H1 (cell line): ENCODE measurements at regions not wholly inside any gene's neighbourhood (a gene's known extent, or its start where the extent isn't known, plus 50 kb on each side); places are given as distances from the start of the nearest gene placed in this dataset.

ENCODE experiments used
- HDAC2 ChIP-seq, 2 experiments: fragments of 300-600 bp in 1 of 2; sonication (generic) in 1 of 2; IDR thresholded peaks; 2 replicates each; pipeline ENCODE4 v1.6.1; 2011 to 2012; ENCODE audit warnings: low read depth in 2 of 2, low read length in 2 of 2, mild to moderate bottlenecking in 2 of 2, moderate library complexity in 2 of 2, borderline replicate concordance in 1 of 2, inconsistent platforms in 1 of 2
- TF ChIP-seq, protein P1 (sequence below): fragments of 300-600 bp; sonication (generic); IDR thresholded peaks from 2 replicates; pipeline ENCODE4 v1.7.1; 2012; ENCODE audit warnings: low read length, moderate library complexity, mild to moderate bottlenecking, inconsistent platforms; ENCODE audit not compliant: insufficient replicate concordance

- TF ChIP-seq, protein P1, sequence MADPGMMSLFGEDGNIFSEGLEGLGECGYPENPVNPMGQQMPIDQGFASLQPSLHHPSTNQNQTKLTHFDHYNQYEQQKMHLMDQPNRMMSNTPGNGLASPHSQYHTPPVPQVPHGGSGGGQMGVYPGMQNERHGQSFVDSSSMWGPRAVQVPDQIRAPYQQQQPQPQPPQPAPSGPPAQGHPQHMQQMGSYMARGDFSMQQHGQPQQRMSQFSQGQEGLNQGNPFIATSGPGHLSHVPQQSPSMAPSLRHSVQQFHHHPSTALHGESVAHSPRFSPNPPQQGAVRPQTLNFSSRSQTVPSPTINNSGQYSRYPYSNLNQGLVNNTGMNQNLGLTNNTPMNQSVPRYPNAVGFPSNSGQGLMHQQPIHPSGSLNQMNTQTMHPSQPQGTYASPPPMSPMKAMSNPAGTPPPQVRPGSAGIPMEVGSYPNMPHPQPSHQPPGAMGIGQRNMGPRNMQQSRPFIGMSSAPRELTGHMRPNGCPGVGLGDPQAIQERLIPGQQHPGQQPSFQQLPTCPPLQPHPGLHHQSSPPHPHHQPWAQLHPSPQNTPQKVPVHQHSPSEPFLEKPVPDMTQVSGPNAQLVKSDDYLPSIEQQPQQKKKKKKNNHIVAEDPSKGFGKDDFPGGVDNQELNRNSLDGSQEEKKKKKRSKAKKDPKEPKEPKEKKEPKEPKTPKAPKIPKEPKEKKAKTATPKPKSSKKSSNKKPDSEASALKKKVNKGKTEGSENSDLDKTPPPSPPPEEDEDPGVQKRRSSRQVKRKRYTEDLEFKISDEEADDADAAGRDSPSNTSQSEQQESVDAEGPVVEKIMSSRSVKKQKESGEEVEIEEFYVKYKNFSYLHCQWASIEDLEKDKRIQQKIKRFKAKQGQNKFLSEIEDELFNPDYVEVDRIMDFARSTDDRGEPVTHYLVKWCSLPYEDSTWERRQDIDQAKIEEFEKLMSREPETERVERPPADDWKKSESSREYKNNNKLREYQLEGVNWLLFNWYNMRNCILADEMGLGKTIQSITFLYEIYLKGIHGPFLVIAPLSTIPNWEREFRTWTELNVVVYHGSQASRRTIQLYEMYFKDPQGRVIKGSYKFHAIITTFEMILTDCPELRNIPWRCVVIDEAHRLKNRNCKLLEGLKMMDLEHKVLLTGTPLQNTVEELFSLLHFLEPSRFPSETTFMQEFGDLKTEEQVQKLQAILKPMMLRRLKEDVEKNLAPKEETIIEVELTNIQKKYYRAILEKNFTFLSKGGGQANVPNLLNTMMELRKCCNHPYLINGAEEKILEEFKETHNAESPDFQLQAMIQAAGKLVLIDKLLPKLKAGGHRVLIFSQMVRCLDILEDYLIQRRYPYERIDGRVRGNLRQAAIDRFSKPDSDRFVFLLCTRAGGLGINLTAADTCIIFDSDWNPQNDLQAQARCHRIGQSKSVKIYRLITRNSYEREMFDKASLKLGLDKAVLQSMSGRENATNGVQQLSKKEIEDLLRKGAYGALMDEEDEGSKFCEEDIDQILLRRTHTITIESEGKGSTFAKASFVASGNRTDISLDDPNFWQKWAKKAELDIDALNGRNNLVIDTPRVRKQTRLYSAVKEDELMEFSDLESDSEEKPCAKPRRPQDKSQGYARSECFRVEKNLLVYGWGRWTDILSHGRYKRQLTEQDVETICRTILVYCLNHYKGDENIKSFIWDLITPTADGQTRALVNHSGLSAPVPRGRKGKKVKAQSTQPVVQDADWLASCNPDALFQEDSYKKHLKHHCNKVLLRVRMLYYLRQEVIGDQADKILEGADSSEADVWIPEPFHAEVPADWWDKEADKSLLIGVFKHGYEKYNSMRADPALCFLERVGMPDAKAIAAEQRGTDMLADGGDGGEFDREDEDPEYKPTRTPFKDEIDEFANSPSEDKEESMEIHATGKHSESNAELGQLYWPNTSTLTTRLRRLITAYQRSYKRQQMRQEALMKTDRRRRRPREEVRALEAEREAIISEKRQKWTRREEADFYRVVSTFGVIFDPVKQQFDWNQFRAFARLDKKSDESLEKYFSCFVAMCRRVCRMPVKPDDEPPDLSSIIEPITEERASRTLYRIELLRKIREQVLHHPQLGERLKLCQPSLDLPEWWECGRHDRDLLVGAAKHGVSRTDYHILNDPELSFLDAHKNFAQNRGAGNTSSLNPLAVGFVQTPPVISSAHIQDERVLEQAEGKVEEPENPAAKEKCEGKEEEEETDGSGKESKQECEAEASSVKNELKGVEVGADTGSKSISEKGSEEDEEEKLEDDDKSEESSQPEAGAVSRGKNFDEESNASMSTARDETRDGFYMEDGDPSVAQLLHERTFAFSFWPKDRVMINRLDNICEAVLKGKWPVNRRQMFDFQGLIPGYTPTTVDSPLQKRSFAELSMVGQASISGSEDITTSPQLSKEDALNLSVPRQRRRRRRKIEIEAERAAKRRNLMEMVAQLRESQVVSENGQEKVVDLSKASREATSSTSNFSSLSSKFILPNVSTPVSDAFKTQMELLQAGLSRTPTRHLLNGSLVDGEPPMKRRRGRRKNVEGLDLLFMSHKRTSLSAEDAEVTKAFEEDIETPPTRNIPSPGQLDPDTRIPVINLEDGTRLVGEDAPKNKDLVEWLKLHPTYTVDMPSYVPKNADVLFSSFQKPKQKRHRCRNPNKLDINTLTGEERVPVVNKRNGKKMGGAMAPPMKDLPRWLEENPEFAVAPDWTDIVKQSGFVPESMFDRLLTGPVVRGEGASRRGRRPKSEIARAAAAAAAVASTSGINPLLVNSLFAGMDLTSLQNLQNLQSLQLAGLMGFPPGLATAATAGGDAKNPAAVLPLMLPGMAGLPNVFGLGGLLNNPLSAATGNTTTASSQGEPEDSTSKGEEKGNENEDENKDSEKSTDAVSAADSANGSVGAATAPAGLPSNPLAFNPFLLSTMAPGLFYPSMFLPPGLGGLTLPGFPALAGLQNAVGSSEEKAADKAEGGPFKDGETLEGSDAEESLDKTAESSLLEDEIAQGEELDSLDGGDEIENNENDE: no peak
- TF ChIP-seq HDAC2 (IDR thresholded peaks at IDR 0.05; ENCODE audit: borderline replicate concordance in 1 of 2, low read depth in 2 of 2, low read length in 2 of 2): no peak
- TF ChIP-seq, all 59 proteins: peak for 0
Measured at GRCh38 chr2:41856946-41857345, 190.9 kb upstream of the PKDCC start (continued).
